ENCODE measurements at regions not wholly inside any gene's neighbourhood (a gene's known extent, or its start where the extent isn't known, plus 50 kb on each side); places are given as distances from the start of the nearest gene placed in this dataset.

GRCh38 chr15:95325763-95326404 is 1004.6 kb upstream of the NR2F2 start:
- no peaks in the 10 kb centered on the region for H4K20me1 ChIP-seq (replicated peaks; ENCODE audit: insufficient read depth)
- H3K9me3 Mint-ChIP-seq = no peaks in the 10 kb centered on the region
- H3K4me1 ChIP-seq (ENCODE audit: insufficient read depth) = peaks cover 6% of the 10 kb centered on the region; the same call in 1 of the 2 replicates
- no peak overlapping the region for H3K27ac Mint-ChIP-seq
- H2AFZ ChIP-seq = no peak overlapping the region
- ATAC-seq (no peak), DNase-seq (ENCODE audit: low spot score) (no peak)
- H3K27ac ChIP-seq (ENCODE audit: low read depth) = no peak overlapping the region
- H3K79me2 ChIP-seq (replicated peaks; ENCODE audit: insufficient read depth) = no peaks in the 10 kb centered on the region
- peaks cover 4% of the 10 kb centered on the region for H3K27me3 Mint-ChIP-seq (ENCODE audit: insufficient read depth, low read depth, poor library complexity)
- H3K4me2 ChIP-seq = peak overlapping the region; percentile 91
- no peak for TF ChIP-seq POLR2AphosphoS5 (IDR thresholded peaks at IDR 0.05; ENCODE audit: low read depth)
- no peak for TF ChIP-seq REST (IDR thresholded peaks at IDR 0.05; ENCODE audit: unreplicated experiment)
- no peak for TF ChIP-seq ZNF331 (CRISPR knock-in tag; IDR thresholded peaks at IDR 0.05; ENCODE audit: low read depth)
- TF ChIP-seq, protein P1, sequence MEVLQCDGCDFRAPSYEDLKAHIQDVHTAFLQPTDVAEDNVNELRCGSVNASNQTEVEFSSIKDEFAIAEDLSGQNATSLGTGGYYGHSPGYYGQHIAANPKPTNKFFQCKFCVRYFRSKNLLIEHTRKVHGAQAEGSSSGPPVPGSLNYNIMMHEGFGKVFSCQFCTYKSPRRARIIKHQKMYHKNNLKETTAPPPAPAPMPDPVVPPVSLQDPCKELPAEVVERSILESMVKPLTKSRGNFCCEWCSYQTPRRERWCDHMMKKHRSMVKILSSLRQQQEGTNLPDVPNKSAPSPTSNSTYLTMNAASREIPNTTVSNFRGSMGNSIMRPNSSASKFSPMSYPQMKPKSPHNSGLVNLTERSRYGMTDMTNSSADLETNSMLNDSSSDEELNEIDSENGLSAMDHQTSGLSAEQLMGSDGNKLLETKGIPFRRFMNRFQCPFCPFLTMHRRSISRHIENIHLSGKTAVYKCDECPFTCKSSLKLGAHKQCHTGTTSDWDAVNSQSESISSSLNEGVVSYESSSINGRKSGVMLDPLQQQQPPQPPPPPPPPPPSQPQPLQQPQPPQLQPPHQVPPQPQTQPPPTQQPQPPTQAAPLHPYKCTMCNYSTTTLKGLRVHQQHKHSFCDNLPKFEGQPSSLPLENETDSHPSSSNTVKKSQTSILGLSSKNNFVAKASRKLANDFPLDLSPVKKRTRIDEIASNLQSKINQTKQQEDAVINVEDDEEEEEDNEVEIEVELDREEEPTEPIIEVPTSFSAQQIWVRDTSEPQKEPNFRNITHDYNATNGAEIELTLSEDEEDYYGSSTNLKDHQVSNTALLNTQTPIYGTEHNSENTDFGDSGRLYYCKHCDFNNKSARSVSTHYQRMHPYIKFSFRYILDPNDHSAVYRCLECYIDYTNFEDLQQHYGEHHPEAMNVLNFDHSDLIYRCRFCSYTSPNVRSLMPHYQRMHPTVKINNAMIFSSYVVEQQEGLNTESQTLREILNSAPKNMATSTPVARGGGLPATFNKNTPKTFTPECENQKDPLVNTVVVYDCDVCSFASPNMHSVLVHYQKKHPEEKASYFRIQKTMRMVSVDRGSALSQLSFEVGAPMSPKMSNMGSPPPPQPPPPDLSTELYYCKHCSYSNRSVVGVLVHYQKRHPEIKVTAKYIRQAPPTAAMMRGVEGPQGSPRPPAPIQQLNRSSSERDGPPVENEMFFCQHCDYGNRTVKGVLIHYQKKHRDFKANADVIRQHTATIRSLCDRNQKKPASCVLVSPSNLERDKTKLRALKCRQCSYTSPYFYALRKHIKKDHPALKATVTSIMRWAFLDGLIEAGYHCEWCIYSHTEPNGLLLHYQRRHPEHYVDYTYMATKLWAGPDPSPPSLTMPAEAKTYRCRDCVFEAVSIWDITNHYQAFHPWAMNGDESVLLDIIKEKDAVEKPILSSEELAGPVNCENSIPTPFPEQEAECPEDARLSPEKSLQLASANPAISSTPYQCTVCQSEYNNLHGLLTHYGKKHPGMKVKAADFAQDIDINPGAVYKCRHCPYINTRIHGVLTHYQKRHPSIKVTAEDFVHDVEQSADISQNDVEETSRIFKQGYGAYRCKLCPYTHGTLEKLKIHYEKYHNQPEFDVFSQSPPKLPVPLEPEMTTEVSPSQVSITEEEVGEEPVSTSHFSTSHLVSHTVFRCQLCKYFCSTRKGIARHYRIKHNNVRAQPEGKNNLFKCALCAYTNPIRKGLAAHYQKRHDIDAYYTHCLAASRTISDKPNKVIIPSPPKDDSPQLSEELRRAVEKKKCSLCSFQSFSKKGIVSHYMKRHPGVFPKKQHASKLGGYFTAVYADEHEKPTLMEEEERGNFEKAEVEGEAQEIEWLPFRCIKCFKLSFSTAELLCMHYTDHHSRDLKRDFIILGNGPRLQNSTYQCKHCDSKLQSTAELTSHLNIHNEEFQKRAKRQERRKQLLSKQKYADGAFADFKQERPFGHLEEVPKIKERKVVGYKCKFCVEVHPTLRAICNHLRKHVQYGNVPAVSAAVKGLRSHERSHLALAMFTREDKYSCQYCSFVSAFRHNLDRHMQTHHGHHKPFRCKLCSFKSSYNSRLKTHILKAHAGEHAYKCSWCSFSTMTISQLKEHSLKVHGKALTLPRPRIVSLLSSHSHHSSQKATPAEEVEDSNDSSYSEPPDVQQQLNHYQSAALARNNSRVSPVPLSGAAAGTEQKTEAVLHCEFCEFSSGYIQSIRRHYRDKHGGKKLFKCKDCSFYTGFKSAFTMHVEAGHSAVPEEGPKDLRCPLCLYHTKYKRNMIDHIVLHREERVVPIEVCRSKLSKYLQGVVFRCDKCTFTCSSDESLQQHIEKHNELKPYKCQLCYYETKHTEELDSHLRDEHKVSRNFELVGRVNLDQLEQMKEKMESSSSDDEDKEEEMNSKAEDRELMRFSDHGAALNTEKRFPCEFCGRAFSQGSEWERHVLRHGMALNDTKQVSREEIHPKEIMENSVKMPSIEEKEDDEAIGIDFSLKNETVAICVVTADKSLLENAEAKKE (CRISPR knock-in tag; IDR thresholded peaks at IDR 0.05) = no peak
- no peak for TF ChIP-seq CTCF (conservative IDR thresholded peaks at IDR 0.05; ENCODE audit: low read depth in 2 of 2)
- no peak for TF ChIP-seq JUNB (IDR thresholded peaks at IDR 0.05; ENCODE audit: unreplicated experiment)
- TF ChIP-seq ZNF114 (CRISPR knock-in tag; IDR thresholded peaks at IDR 0.05) = no peak
- no peak for TF ChIP-seq NANOG (IDR thresholded peaks at IDR 0.05; ENCODE audit: borderline replicate concordance)
- TF ChIP-seq, protein P2, sequence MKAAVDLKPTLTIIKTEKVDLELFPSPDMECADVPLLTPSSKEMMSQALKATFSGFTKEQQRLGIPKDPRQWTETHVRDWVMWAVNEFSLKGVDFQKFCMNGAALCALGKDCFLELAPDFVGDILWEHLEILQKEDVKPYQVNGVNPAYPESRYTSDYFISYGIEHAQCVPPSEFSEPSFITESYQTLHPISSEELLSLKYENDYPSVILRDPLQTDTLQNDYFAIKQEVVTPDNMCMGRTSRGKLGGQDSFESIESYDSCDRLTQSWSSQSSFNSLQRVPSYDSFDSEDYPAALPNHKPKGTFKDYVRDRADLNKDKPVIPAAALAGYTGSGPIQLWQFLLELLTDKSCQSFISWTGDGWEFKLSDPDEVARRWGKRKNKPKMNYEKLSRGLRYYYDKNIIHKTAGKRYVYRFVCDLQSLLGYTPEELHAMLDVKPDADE (IDR thresholded peaks at IDR 0.05) = no peak
- no peak for TF ChIP-seq EZH2phosphoT487 (IDR thresholded peaks at IDR 0.05; ENCODE audit: unreplicated experiment)
- TF ChIP-seq STAT1 (IDR thresholded peaks at IDR 0.05; ENCODE audit: unreplicated experiment) = no peak
- no peak for TF ChIP-seq CREB1 (CRISPR knock-in tag; IDR thresholded peaks at IDR 0.05; ENCODE audit: low read depth)
- no peak for TF ChIP-seq EZH2 (IDR thresholded peaks at IDR 0.05; ENCODE audit: low read depth, unreplicated experiment)
- no peaks in the 10 kb centered on the region for H3F3A ChIP-seq (replicated peaks; ENCODE audit: low read depth)
- H3K27me3 ChIP-seq (ENCODE audit: insufficient read depth) = peaks cover 27% of the 10 kb centered on the region
- no peak overlapping the region for H3K4me3 ChIP-seq
- peaks cover 5% of the 10 kb centered on the region; the same call in 1 of the 3 replicates for H3K4me1 Mint-ChIP-seq
- no peaks in the 10 kb centered on the region for H3K36me3 Mint-ChIP-seq (ENCODE audit: low read depth)
- peak overlapping the region; percentile 66 for H3K4me3 Mint-ChIP-seq
- no peaks in the 10 kb centered on the region for H3K36me3 ChIP-seq (ENCODE audit: insufficient read depth)
- no peaks in the 10 kb centered on the region for H3K9me2 ChIP-seq (ENCODE audit: insufficient read depth)
